Tibial nerve (tissue), 4 donors: ENCODE measurements at regions not wholly inside any gene's neighbourhood (a gene's known extent, or its start where the extent isn't known, plus 50 kb on each side); places are given as distances from the start of the nearest gene placed in this dataset.

Experiments used
- EP300 ChIP-seq, 2 donors: sonication (generic); formaldehyde crosslinking; IDR thresholded peaks; one replicate each; pipeline ENCODE4 v1.6.1; 2017; ENCODE audit warnings: antibody characterized with exemption in 2 of 2, mild to moderate bottlenecking in 1 of 2
- POLR2A ChIP-seq, 2 donors: fragments of 450-650 bp; IDR thresholded peaks; one replicate each; pipeline ENCODE4 v1.6.1; 2017; ENCODE audit warnings: antibody characterized with exemption in 2 of 2, mild to moderate bottlenecking in 2 of 2, moderate library complexity in 2 of 2
- TF ChIP-seq, protein P1 (sequence below), 5 experiments: fragments of 200-600 bp in 3 of 5; fragments of 450-650 bp in 2 of 5; sonication (generic) in 3 of 5; IDR thresholded peaks; one replicate each; pipeline ENCODE4 v1.5.1; 2016 to 2019; ENCODE audit warnings: antibody characterized with exemption in 5 of 5, mild to moderate bottlenecking in 3 of 5, moderate library complexity in 2 of 5

DNA sequence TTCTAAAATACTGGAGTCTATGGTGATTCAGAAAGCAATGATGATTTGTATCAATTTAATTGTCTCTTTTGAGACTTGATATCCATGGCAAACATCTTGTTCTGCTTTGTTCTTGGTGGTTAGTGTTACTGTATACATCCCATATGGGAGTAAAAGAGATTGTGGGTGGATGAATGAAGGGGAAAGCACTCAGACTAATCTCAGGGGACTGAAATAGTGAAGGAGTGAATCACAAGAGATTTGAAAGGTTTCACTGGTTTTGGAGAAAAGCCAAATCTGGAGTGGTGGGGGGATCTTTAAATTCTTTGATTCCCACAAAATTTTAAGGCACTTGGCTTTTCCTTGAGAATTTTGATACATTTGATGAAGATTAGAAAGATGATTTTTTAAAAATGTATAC, 369.4 kb downstream of the INHBA start:
- TF ChIP-seq POLR2A (IDR thresholded peaks at IDR 0.05) (no peak), EP300 (IDR thresholded peaks at IDR 0.05) (no peak)
- TF ChIP-seq, protein P1, sequence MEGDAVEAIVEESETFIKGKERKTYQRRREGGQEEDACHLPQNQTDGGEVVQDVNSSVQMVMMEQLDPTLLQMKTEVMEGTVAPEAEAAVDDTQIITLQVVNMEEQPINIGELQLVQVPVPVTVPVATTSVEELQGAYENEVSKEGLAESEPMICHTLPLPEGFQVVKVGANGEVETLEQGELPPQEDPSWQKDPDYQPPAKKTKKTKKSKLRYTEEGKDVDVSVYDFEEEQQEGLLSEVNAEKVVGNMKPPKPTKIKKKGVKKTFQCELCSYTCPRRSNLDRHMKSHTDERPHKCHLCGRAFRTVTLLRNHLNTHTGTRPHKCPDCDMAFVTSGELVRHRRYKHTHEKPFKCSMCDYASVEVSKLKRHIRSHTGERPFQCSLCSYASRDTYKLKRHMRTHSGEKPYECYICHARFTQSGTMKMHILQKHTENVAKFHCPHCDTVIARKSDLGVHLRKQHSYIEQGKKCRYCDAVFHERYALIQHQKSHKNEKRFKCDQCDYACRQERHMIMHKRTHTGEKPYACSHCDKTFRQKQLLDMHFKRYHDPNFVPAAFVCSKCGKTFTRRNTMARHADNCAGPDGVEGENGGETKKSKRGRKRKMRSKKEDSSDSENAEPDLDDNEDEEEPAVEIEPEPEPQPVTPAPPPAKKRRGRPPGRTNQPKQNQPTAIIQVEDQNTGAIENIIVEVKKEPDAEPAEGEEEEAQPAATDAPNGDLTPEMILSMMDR (IDR thresholded peaks at IDR 0.05), result no peak
